ENCODE measurements at regions not wholly inside any gene's neighbourhood (a gene's known extent, or its start where the extent isn't known, plus 50 kb on each side); places are given as distances from the start of the nearest gene placed in this dataset.

GRCh38 chr13:65921933-65922332 is 1308.2 kb downstream of the PCDH9 start:
- no peaks in the 10 kb centered on the region for H3K36me3 ChIP-seq
- no peak for TF ChIP-seq CTCF (IDR thresholded peaks at IDR 0.05; ENCODE audit: low read depth, low read length)
- H3K4me3 ChIP-seq (ENCODE audit: low read depth, low read length), result no peak overlapping the region
- H3K9me3 ChIP-seq, result no peaks in the 10 kb centered on the region
- no peaks in the 10 kb centered on the region for H3K27me3 ChIP-seq
- no peak for DNase-seq
- no peaks in the 10 kb centered on the region for H3K4me1 ChIP-seq

GRCh38 chr13:65917731-65918130 is 1312.4 kb downstream of the PCDH9 start:
- TF ChIP-seq CTCF (IDR thresholded peaks at IDR 0.05; ENCODE audit: low read depth, low read length), result no peak
- H3K27me3 ChIP-seq, result no peaks in the 10 kb centered on the region
- no peak for DNase-seq
- H3K36me3 ChIP-seq, result no peaks in the 10 kb centered on the region
- no peaks in the 10 kb centered on the region for H3K9me3 ChIP-seq
- H3K4me1 ChIP-seq, result no peaks in the 10 kb centered on the region; the same call in 1 of the 2 replicates
- no peak overlapping the region for H3K4me3 ChIP-seq (ENCODE audit: low read depth, low read length)

DNA sequence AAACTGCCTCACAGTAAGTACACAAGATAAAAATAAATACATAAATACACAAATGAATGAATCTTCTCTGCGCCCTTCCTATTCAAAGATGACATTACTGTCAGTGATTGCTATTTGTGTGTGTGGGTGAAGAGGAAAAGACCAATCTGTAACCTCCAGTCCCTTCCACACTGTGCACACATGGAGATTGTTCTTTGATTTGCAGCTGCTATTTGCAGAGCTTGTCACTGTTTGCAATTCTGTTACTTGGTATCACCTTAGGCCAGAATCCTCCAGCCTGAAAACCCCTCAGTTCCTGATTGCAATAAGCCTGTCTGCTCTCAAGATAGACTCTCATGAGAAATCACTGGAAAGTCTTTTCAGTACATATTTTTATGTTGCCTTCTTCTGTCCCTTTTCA is 1314.9 kb downstream of the PCDH9 start:
- no peaks in the 10 kb centered on the region for H3K9me3 ChIP-seq
- H3K4me1 ChIP-seq, result no peaks in the 10 kb centered on the region; the same call in 1 of the 2 replicates
- no peaks in the 10 kb centered on the region for H3K27me3 ChIP-seq
- no peak for DNase-seq
- no peak for TF ChIP-seq CTCF (IDR thresholded peaks at IDR 0.05; ENCODE audit: low read depth, low read length)
- no peaks in the 10 kb centered on the region for H3K36me3 ChIP-seq
- no peak overlapping the region for H3K4me3 ChIP-seq (ENCODE audit: low read depth, low read length)

DNA sequence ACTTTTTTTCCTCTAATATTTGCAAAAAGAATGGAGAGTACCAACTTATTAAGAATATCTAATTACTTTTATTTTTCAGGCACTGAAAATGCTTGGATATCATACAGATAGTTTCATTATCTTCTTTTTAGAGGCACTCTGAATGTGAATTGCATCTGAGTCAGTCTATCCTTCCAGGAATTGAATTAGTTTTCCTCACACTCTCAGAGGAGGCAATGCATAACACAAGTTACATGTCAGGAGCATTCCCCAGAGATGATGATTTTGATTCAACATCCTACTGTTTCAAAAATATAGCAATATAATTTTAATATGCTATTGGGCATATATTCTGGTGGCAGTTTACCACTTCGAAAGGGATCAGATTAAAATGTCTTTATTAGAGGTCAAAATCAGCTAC is 1315.4 kb downstream of the PCDH9 start:
- no peak for DNase-seq
- Histone ChIP-seq H3K27me3 (no peaks in the 10 kb centered on the region), H3K4me3 (ENCODE audit: low read depth, low read length) (no peak overlapping the region), H3K36me3 (no peaks in the 10 kb centered on the region), H3K4me1 (no peaks in the 10 kb centered on the region; the same call in 1 of the 2 replicates), H3K9me3 (no peaks in the 10 kb centered on the region)
- TF ChIP-seq CTCF (IDR thresholded peaks at IDR 0.05; ENCODE audit: low read depth, low read length), result no peak

DNA sequence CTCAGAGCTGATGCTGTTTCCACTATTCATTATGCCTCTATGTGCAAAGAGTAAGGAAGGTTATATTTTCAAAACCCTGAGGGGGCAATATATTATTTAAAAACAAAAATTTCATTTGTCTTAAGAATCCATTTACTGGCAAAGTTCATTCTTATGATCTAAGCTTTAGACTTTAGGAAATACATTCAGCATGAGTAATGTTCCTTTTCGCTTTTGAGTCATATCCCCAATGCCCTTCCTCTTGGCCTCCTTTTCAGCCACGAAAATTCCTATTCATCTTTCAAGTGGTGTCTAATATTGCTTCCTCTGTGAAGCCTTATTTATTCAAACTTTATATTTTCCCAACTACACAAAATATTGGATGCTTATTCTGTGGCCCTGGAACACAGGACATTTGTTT is 1317.0 kb downstream of the PCDH9 start:
- Histone ChIP-seq H3K4me1 (no peaks in the 10 kb centered on the region; the same call in 1 of the 2 replicates), H3K9me3 (no peaks in the 10 kb centered on the region), H3K36me3 (no peaks in the 10 kb centered on the region), H3K27me3 (no peaks in the 10 kb centered on the region), H3K4me3 (ENCODE audit: low read depth, low read length) (no peak overlapping the region)
- DNase-seq, result no peak
- TF ChIP-seq CTCF (IDR thresholded peaks at IDR 0.05; ENCODE audit: low read depth, low read length), result no peak

GRCh38 chr13:65912516-65912915 is 1317.6 kb downstream of the PCDH9 start:
- TF ChIP-seq CTCF (IDR thresholded peaks at IDR 0.05; ENCODE audit: low read depth, low read length), result no peak

More at GRCh38 chr13:65912516-65912915, 1317.6 kb downstream of the PCDH9 start:
- no peak overlapping the region for H3K4me3 ChIP-seq (ENCODE audit: low read depth, low read length)
- no peaks in the 10 kb centered on the region for H3K9me3 ChIP-seq
- H3K4me1 ChIP-seq, result no peaks in the 10 kb centered on the region; the same call in 1 of the 2 replicates
- DNase-seq, result no peak
- no peaks in the 10 kb centered on the region for H3K27me3 ChIP-seq
- H3K36me3 ChIP-seq, result no peaks in the 10 kb centered on the region

Measured in BE2C (cell line).